SH-SY5Y (cell line): ENCODE measurements at regions not wholly inside any gene's neighbourhood (a gene's known extent, or its start where the extent isn't known, plus 50 kb on each side); places are given as distances from the start of the nearest gene placed in this dataset.

Source experiments
- GATA2 ChIP-seq: IDR thresholded peaks from 2 replicates; pipeline ENCODE4 v1.6.1; 2011; ENCODE audit warnings: mild to moderate bottlenecking, low read depth, low read length
- GATA3 ChIP-seq: IDR thresholded peaks from 2 replicates; pipeline ENCODE4 v1.6.1; 2011; ENCODE audit warnings: low read depth, mild to moderate bottlenecking, low read length, moderate library complexity

DNA sequence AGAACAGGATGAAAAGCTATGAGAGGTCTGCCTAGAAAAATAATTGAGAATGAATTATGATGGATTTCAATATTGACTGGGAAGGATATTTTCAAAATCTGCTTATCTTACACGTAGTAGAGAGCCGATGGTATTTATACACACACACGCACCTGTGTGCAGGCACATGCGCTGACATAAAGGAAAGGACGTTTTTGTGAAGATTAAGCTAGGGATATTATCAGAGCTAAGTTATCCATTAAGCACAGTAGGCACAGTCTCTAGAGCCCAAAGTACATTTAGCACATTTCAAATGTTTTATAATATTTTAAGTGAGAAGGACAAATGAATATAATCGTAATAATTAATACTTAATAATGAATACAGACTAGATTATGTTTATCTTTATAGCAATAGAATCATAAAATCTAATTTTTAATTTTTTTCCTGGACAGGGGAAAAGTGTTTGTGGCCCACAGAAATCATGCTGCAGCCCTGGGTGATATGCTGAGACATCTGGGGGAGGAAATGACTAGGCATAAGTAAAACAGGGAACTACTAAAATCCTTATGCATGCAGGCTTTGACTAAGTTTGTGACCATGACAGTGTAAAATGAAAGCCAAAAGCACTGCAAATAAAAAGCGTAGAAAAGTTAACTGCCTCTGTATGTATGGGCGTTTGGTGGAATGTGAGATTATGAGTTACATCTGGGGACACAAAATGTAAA lies 146.1 kb downstream of the KITLG start:
- TF ChIP-seq GATA3, result no peak
- TF ChIP-seq GATA2, result no peak

DNA sequence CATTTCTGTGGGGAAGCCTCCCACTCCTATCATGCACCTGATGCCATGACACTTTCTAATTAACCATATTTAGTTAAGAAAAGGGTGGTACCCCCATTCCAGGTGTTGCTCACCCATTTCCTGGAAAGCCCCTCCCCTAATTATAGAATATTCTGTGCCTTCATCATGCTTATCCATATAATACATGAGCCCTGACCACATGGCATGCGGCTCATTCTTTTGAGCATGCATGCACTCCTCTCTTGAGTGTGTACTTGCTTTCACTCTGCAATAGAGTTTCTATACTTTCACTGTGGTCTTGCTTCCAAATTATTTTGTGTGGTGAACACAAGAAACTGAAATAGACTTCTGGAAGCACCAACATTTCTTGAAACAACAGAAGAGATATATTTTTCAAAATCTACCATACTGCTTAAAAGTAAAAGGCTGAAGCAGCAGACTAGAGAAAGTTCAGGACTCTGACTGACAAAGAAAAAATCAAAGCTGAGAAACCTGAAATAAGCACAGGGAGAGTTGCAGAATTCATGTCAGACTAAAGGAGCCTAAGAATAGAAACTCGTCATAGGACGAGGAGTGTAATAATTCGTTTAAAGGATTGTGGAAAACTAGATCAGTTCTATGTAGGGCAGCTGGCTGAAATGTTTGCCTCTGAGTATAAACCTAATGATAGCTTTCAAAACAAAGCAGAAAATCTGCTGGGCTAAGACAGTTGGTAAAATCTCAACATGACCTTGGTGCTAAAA lies 144.8 kb downstream of the KITLG start:
- TF ChIP-seq GATA2 (no peak), GATA3 (no peak)

DNA sequence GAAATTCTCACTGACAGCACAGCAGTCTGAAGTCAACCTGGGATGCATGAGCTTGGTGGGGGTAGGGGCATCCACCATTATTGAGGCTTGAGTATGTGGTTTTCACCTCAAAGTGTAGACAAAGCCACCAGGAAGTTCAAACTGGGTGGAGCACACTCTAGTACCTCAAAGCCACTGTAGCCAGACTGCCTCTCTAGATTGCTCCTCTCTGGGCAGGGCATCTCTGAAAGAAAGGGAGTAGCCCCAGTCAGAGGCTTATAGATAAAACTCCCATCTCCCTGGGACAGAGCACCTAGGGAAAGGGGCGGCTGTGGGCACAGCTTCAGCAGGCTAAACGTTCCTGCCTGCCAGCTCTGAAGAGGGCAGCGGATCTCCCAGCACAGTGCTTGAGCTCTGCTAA lies 143.0 kb downstream of the KITLG start:
- TF ChIP-seq GATA3 (no peak), GATA2 (no peak)
